ENCODE measurements at regions not wholly inside any gene's neighbourhood (a gene's known extent, or its start where the extent isn't known, plus 50 kb on each side); places are given as distances from the start of the nearest gene placed in this dataset.

- POLR2A ChIA-PET (ENCODE audit: low non-redundant PET), result no interaction called here
- intact Hi-C loops (cut with micrococcal nuclease; ENCODE audit: unreplicated experiment), result no loop called here
- no peak overlapping the region for H3K4me3 ChIP-seq (ENCODE audit: low read depth, low read length, poor library complexity, severe bottlenecking)
- BruUV-seq (replicated peaks), result no TSS peak
- DNase-seq (ENCODE audit: low spot score), result no peak
- H3K27ac ChIP-seq (ENCODE audit: low read depth, low read length, poor library complexity, severe bottlenecking), result no peak overlapping the region
- no peaks in the 10 kb centered on the region for H3K36me3 ChIP-seq (ENCODE audit: insufficient read depth, low read length, poor library complexity, severe bottlenecking)
- no peaks in the 10 kb centered on the region for H3K9me3 ChIP-seq (ENCODE audit: low read depth, low read length, poor library complexity, severe bottlenecking)
- CTCF ChIA-PET, result no interaction called here
- no peaks in the 10 kb centered on the region for H3K4me1 ChIP-seq (ENCODE audit: insufficient read depth, low read length, poor library complexity, severe bottlenecking)
- no peak for TF ChIP-seq CTCF (conservative IDR thresholded peaks at IDR 0.05; ENCODE audit: low read depth, low read length)
- no peak for TF ChIP-seq EZH2 (IDR thresholded peaks at IDR 0.05; ENCODE audit: borderline replicate concordance, low read depth, low read length, poor library complexity, severe bottlenecking)
- H3K27me3 ChIP-seq (replicated peaks; ENCODE audit: insufficient read depth, low read depth, low read length, poor library complexity), result no peaks in the 10 kb centered on the region
Measured at GRCh38 chr3:144054766-144055165, 83.1 kb downstream of the DIPK2A start.

GRCh38 chr3:144055604-144056003 lies 84.0 kb downstream of the DIPK2A start:
- no peaks in the 10 kb centered on the region for H3K9me3 ChIP-seq (ENCODE audit: low read depth, low read length, poor library complexity, severe bottlenecking)
- no peak overlapping the region for H3K27ac ChIP-seq (ENCODE audit: low read depth, low read length, poor library complexity, severe bottlenecking)
- no TSS peak for BruUV-seq (replicated peaks)
- no peaks in the 10 kb centered on the region for H3K27me3 ChIP-seq (replicated peaks; ENCODE audit: insufficient read depth, low read depth, low read length, poor library complexity)
- H3K36me3 ChIP-seq (ENCODE audit: insufficient read depth, low read length, poor library complexity, severe bottlenecking), result no peaks in the 10 kb centered on the region
- POLR2A ChIA-PET (ENCODE audit: low non-redundant PET), result no interaction called here
- CTCF ChIA-PET, result no interaction called here
- intact Hi-C loops (cut with micrococcal nuclease; ENCODE audit: unreplicated experiment), result no loop called here
- H3K4me1 ChIP-seq (ENCODE audit: insufficient read depth, low read length, poor library complexity, severe bottlenecking), result no peaks in the 10 kb centered on the region
- no peak overlapping the region for H3K4me3 ChIP-seq (ENCODE audit: low read depth, low read length, poor library complexity, severe bottlenecking)
- DNase-seq (ENCODE audit: low spot score), result no peak
- no peak for TF ChIP-seq CTCF (conservative IDR thresholded peaks at IDR 0.05; ENCODE audit: low read depth, low read length)
- TF ChIP-seq EZH2 (IDR thresholded peaks at IDR 0.05; ENCODE audit: borderline replicate concordance, low read depth, low read length, poor library complexity, severe bottlenecking), result no peak

GRCh38 chr3:144058713-144059112 lies 87.1 kb downstream of the DIPK2A start:
- DNase-seq (ENCODE audit: low spot score), result no peak
- Histone ChIP-seq H3K27ac (ENCODE audit: low read depth, low read length, poor library complexity, severe bottlenecking) (no peak overlapping the region), H3K27me3 (replicated peaks; ENCODE audit: insufficient read depth, low read depth, low read length, poor library complexity) (no peaks in the 10 kb centered on the region), H3K36me3 (ENCODE audit: insufficient read depth, low read length, poor library complexity, severe bottlenecking) (no peaks in the 10 kb centered on the region), H3K4me1 (ENCODE audit: insufficient read depth, low read length, poor library complexity, severe bottlenecking) (no peaks in the 10 kb centered on the region), H3K9me3 (ENCODE audit: low read depth, low read length, poor library complexity, severe bottlenecking) (no peaks in the 10 kb centered on the region), H3K4me3 (ENCODE audit: low read depth, low read length, poor library complexity, severe bottlenecking) (no peak overlapping the region)
- TF ChIP-seq EZH2 (IDR thresholded peaks at IDR 0.05; ENCODE audit: borderline replicate concordance, low read depth, low read length, poor library complexity, severe bottlenecking), result no peak
- TF ChIP-seq CTCF (conservative IDR thresholded peaks at IDR 0.05; ENCODE audit: low read depth, low read length), result no peak
- BruUV-seq (replicated peaks), result no TSS peak
- POLR2A ChIA-PET (ENCODE audit: low non-redundant PET), result no interaction called here
- intact Hi-C loops (cut with micrococcal nuclease; ENCODE audit: unreplicated experiment), result no loop called here
- CTCF ChIA-PET, result no interaction called here

Data from A673 (cell line).